K562 (cell line): ENCODE measurements at regions not wholly inside any gene's neighbourhood (a gene's known extent, or its start where the extent isn't known, plus 50 kb on each side); places are given as distances from the start of the nearest gene placed in this dataset.

Source experiments
- CREB3 ChIP-seq: fragments of 450-650 bp; conservative IDR thresholded peaks from 2 replicates; pipeline ENCODE4 v1.6.1; 2016; ENCODE audit warnings: missing genetic modification characterization, low read depth, mild to moderate bottlenecking, missing compliant biosample characterization, moderate library complexity
- CTCF ChIP-seq, 3 experiments: IDR thresholded peaks in 2 of 3; conservative IDR thresholded peaks in 1 of 3; 2 replicates each; pipeline ENCODE4 v1.5.1; 2011 to 2012; ENCODE audit warnings: low read length in 3 of 3, mild to moderate bottlenecking in 3 of 3, control low read depth in 2 of 3, improper control_type of control experiment in 1 of 3, inconsistent platforms in 1 of 3, low read depth in 1 of 3, mixed read lengths in 1 of 3, moderate library complexity in 1 of 3; ENCODE audit not compliant: insufficient read depth in 2 of 3
- ESRRA ChIP-seq: fragments of 450-650 bp; IDR thresholded peaks from 2 replicates; pipeline ENCODE4 v1.6.1; 2014; ENCODE audit warnings: low read depth, mild to moderate bottlenecking, moderate library complexity, borderline replicate concordance
- GABPA ChIP-seq: fragments of 200-800 bp; sonication (Bioruptor generic); conservative IDR thresholded peaks from 2 replicates; pipeline ENCODE4 v1.6.1; 2016; ENCODE audit warnings: low read depth, missing genetic modification characterization, missing compliant biosample characterization
- HDAC3 ChIP-seq: fragments of 450-650 bp; IDR thresholded peaks from 2 replicates; pipeline ENCODE4 v1.6.1; 2018; ENCODE audit warnings: borderline replicate concordance, mild to moderate bottlenecking, moderate library complexity; ENCODE audit not compliant: partially characterized antibody
- HES1 ChIP-seq: fragments of 450-650 bp; IDR thresholded peaks from 2 replicates; pipeline ENCODE4 v1.6.1; 2016; ENCODE audit warnings: low read depth, mild to moderate bottlenecking, moderate library complexity
- HMBOX1 ChIP-seq: sonication (generic); IDR thresholded peaks from 2 replicates; pipeline ENCODE4 v1.6.1; 2016
- IRF2 ChIP-seq: sonication (generic); formaldehyde crosslinking; IDR thresholded peaks from 2 replicates; pipeline ENCODE4 v1.8.1; 2022; ENCODE audit warnings: mild to moderate bottlenecking, missing genetic modification reagents
- KHSRP ChIP-seq: fragments of 450-650 bp; IDR thresholded peaks from 2 replicates; pipeline ENCODE4 v1.6.1; 2017
- NEUROD1 ChIP-seq: fragments of 150-350 bp; IDR thresholded peaks from 2 replicates; pipeline ENCODE4 v1.6.1; 2014; ENCODE audit warnings: borderline replicate concordance, low read length, low read depth; ENCODE audit not compliant: partially characterized antibody
- NFYB ChIP-seq: IDR thresholded peaks from 2 replicates; pipeline ENCODE4 v1.6.1; 2011; ENCODE audit warnings: mild to moderate bottlenecking, moderate library complexity; ENCODE audit not compliant: insufficient read length; ENCODE audit errors: extremely low read depth
- THAP7 ChIP-seq: fragments of 250-450 bp; sonication (Bioruptor Pico); IDR thresholded peaks from 2 replicates; pipeline ENCODE4 v1.5.0; 2021
- ZNF24 ChIP-seq: fragments of 450-650 bp; IDR thresholded peaks from 2 replicates; pipeline ENCODE4 v1.6.1; 2016
- ZNF431 ChIP-seq: sonication (generic); formaldehyde crosslinking; IDR thresholded peaks from 2 replicates; pipeline ENCODE4 v1.8.0; 2022; ENCODE audit warnings: mild to moderate bottlenecking, missing genetic modification reagents

GRCh38 chr1:209106237-209106741 lies 477.2 kb upstream of the CAMK1G start:
- TF ChIP-seq ZNF431, result no peak
- TF ChIP-seq HDAC3, result no peak
- no peak for TF ChIP-seq IRF2
- TF ChIP-seq HMBOX1, result no peak
- no peak for TF ChIP-seq HES1
- no peak for TF ChIP-seq GABPA (tag)
- no peak for TF ChIP-seq KHSRP
- no peak for TF ChIP-seq THAP7 (CRISPR knock-in tag)
- TF ChIP-seq CREB3 (tag), result no peak
- TF ChIP-seq ZNF24, result no peak
- TF ChIP-seq CTCF (IDR thresholded peaks at IDR 0.05 in 2 of 3, conservative IDR thresholded peaks at IDR 0.05 in 1 of 3; ENCODE audit: insufficient read depth in 2 of 3, low read depth in 1 of 3, low read length in 3 of 3), result no peak
- TF ChIP-seq ESRRA, result no peak
- no peak for TF ChIP-seq NFYB
- TF ChIP-seq NEUROD1, result no peak
